T-helper 1 cell treated with Interleukin-12 subunit alpha and Interleukin-12 subunit beta and Interleukin-4 antibody, amounts not matched to agents 30 ng/mL and 1 ng/mL, for 36 hours (primary cell): ENCODE measurements at regions not wholly inside any gene's neighbourhood (a gene's known extent, or its start where the extent isn't known, plus 50 kb on each side); places are given as distances from the start of the nearest gene placed in this dataset.
"Not testable (repeated sequence)": the region's sequence is repeated elsewhere in the genome, so short reads cannot be mapped to it uniquely, and the experiment has no call there.

Experiments
- intact Hi-C: fragments of 100-400 bp; cut with micrococcal nuclease; formaldehyde crosslinking; loops from one replicate; pipeline ENCODE4 v1.15.1; 2024

GRCh38 chr5:135160036-135160675 lies 126.1 kb upstream of the PITX1 start:
- intact Hi-C loops, result no loop called here

- intact Hi-C loops, result no loop called here
These were observed 125.6 kb upstream of the PITX1 start for GRCh38 chr5:135159626-135160025.

GRCh38 chr5:135158982-135159381 lies 125.0 kb upstream of the PITX1 start:
- intact Hi-C loops, result no loop called here

GRCh38 chr5:135158314-135158697 lies 124.3 kb upstream of the PITX1 start:
- intact Hi-C loops, result no loop called here

GRCh38 chr5:135157421-135158313 lies 123.6 kb upstream of the PITX1 start:
- intact Hi-C loops, result no loop called here

DNA sequence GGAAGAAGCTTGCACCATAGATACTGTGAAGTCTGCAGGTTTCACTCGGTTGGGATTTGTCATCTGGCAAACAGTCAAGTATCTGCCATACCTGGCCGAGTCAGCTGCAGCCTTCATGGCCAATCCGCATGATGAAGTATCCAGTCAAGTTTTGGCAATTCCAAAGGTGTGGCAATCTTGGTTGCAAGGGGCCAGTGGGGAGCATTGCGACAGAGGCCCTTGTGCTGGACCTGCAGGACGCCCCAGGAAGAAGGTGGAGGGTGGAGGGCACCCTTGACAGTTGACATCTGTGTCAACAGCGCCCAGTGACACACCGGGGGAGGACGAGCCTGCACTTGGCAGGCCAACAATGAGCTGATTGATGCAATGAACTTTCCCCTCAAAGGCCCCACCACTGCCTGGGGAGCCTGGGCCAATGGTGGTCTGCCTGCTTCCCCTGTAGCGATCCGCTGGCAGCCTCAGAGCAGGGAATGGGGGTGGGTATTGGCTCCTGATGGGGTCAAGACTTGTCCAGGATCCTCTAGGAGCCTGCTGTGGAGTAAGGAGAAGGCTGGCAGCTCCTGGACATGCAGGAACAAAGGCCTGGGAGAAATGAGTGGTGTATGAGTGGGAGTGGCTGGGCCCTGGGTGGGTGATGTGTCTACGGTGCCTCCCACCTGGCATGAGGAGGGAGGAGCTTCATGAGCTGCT lies 122.8 kb upstream of the PITX1 start:
- intact Hi-C loops, result no loop called here

GRCh38 chr5:135156337-135156714 lies 122.3 kb upstream of the PITX1 start:
- intact Hi-C loops, result no loop called here

DNA sequence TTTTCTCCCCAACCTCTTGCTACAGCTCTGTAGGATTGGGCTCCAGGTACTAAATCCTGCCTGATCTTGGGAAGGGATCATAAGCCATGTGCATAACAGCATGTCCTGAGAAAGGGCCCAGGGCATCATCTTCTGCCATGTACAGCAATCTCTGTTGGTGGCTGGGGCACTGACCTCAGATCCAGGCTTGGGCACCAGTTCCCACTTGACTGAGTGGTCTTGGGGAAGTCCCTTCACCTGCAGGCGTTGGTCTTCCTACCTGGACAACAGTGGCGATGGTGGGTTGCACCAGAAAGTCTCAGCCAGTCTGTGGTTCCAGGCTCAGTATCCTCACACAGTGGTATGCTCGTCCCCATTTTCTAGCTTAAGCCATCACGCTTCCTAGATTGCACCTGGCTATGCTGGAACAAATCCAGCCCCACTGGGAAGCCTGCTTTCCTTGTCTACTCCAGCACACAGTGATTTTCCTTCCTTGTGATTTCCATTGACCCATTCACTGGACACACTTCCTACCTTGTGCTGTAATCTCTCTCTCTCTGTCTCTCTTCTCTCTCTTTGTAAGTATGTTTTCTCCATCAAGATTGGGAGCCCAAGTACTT lies 121.7 kb upstream of the PITX1 start:
- intact Hi-C loops, result no loop called here

DNA sequence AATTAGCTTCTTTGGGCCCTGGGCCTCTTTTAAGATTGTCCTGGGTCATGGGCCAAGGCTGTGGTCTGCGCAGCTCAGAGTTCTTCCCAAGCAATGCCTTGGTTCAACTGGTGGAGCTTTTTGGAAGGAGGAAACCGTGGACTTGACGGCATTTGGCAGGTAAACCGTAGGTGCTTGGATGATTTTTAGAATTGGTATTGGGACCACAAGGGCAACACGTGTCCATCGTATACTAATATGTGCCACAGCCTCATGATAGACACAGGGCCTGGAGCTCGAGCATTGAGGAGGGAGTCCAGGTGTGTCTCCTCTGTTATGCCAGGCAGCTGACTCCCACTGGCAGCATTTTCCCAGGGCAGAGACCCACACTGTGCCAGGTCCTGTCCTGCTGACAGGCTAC lies 120.9 kb upstream of the PITX1 start:
- intact Hi-C loops, result no loop called here

DNA sequence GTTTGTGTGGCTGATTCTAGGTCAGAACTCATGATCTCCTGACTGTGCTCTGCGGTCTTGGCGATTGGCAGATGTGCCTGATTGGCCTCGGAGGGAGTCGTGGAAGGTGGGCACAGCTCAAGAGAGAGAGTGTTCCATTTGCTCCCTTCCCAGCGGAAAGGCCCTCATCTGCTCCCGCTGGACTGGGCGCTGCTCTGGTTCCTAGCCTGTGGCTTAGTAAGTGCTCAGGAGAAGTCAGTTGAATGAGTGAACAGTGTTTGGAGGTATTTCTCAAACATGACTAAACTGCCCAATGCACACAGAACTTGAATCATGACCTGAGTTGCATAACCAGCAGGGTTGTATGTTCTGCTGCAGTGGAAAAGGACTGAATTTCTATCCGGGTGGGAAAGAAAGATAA lies 120.2 kb upstream of the PITX1 start:
- intact Hi-C loops, result no loop called here

GRCh38 chr5:135153661-135154060 lies 119.6 kb upstream of the PITX1 start:
- intact Hi-C loops, result no loop called here

GRCh38 chr5:135153259-135153658 lies 119.2 kb upstream of the PITX1 start:
- intact Hi-C loops, result no loop called here

- intact Hi-C loops, result not testable (repeated sequence)
These were observed 117.6 kb upstream of the PITX1 start for GRCh38 chr5:135151660-135152059.

DNA sequence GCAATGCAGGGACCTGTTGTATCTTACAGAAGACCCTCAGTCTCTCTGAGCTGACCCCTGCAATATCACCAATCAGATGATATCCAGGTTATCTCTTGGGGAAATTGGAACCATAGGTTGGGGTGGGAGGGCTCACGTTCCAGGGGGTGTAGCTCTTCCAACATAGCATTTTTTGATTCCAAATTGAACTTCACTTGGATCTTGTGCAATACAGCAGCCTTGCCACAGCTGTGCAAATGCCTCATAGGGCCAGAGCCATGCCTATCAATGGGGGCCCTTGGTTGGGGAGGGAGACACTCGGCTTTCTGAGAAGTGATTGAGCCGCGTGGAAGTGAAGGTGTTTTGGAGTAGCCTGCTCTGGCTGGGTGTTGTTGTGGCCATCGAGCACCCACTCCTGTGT lies 117.2 kb upstream of the PITX1 start:
- intact Hi-C loops, result no loop called here

- intact Hi-C loops, result no loop called here
These were observed 116.7 kb upstream of the PITX1 start for GRCh38 chr5:135150767-135151166.

- intact Hi-C loops, result no loop called here
These were observed 116.1 kb upstream of the PITX1 start for GRCh38 chr5:135149956-135150723.

GRCh38 chr5:135149229-135149955 lies 115.4 kb upstream of the PITX1 start:
- intact Hi-C loops, result no loop called here

GRCh38 chr5:135147294-135148090 lies 113.5 kb upstream of the PITX1 start:
- intact Hi-C loops, result no loop called here

DNA sequence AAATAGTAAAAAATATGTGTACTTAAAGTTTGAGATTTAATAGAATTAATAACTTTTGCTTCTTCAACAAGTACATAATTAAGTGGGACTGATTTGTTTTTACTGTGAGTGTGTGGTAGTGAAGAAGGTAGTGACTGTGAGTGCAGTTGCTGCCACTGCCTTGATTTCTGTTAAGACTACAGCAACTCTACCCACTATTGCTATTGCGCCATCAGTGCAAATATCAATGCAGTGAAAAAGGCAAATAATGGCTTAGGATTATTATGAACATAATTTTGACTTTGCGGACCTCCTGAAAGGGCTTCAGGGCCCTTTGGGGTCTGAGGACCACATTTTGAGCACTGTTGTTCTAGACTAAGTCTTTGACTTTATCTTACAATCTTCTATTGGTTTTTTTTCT lies 112.0 kb upstream of the PITX1 start:
- intact Hi-C loops, result no loop called here

- intact Hi-C loops, result not testable (repeated sequence)
These were observed 109.7 kb upstream of the PITX1 start for GRCh38 chr5:135143682-135144081.
